Memory B cell (primary cell): ENCODE measurements at regions not wholly inside any gene's neighbourhood (a gene's known extent, or its start where the extent isn't known, plus 50 kb on each side); places are given as distances from the start of the nearest gene placed in this dataset.

Experiments used
- ATAC-seq: fragments of 150-1000 bp; cut with Tn5 transposase; 2 replicates; pipeline ENCODE4 v1.10.0; 2021; ENCODE audit warnings: low read depth, mild to moderate bottlenecking, moderate library complexity
- DNase-seq, 2 donors: peaks; one replicate each; pipeline ENCODE4 v3.0.0; 2022; ENCODE audit warnings: low spot score in 2 of 2
- H3K27ac Mint-ChIP-seq: one replicate; pipeline ENCODE4 v1.8.0; 2022; ENCODE audit warnings: mild to moderate bottlenecking, moderate library complexity, mixed read lengths
- H3K27me3 Mint-ChIP-seq: one replicate; pipeline ENCODE4 v1.8.0; 2022; ENCODE audit warnings: mixed read lengths
- H3K36me3 Mint-ChIP-seq: one replicate; pipeline ENCODE4 v1.8.0; 2022; ENCODE audit warnings: mild to moderate bottlenecking, mixed read lengths
- H3K4me1 Mint-ChIP-seq: one replicate; pipeline ENCODE4 v1.8.0; 2022; ENCODE audit warnings: mixed read lengths
- H3K4me3 Mint-ChIP-seq: one replicate; pipeline ENCODE4 v1.8.0; 2022; ENCODE audit warnings: mild to moderate bottlenecking, moderate library complexity, mixed read lengths
- H3K9me3 Mint-ChIP-seq: one replicate; pipeline ENCODE4 v1.8.0; 2022; ENCODE audit warnings: mixed read lengths

- no peak for DNase-seq
- H3K36me3 Mint-ChIP-seq, result no peaks in the 10 kb centered on the region
- H3K4me1 Mint-ChIP-seq, result no peaks in the 10 kb centered on the region
- H3K4me3 Mint-ChIP-seq, result no peak overlapping the region
- peaks cover 3% of the 10 kb centered on the region for H3K9me3 Mint-ChIP-seq
- H3K27ac Mint-ChIP-seq, result no peak overlapping the region
- no peak for ATAC-seq
- H3K27me3 Mint-ChIP-seq, result no peaks in the 10 kb centered on the region
Measured at GRCh38 chr13:89936256-89936655, 1411.2 kb upstream of the MIR17HG start.

GRCh38 chr13:89937420-89937819, 1410.1 kb upstream of the MIR17HG start:
- Mint-ChIP-seq H3K27ac (no peak overlapping the region), H3K4me1 (no peaks in the 10 kb centered on the region), H3K27me3 (no peaks in the 10 kb centered on the region)

GRCh38 chr13:89940383-89940782, 1407.1 kb upstream of the MIR17HG start:
- ATAC-seq (no peak), DNase-seq (no peak)
- Mint-ChIP-seq H3K9me3 (peaks cover 5% of the 10 kb centered on the region), H3K27me3 (no peaks in the 10 kb centered on the region), H3K4me1 (no peaks in the 10 kb centered on the region), H3K4me3 (no peak overlapping the region), H3K36me3 (no peaks in the 10 kb centered on the region), H3K27ac (no peak overlapping the region)

More at GRCh38 chr13:89937420-89937819, 1410.1 kb upstream of the MIR17HG start:
- Mint-ChIP-seq H3K36me3 (no peaks in the 10 kb centered on the region), H3K4me3 (no peak overlapping the region), H3K9me3 (peaks cover 3% of the 10 kb centered on the region)
- ATAC-seq (no peak), DNase-seq (no peak)

GRCh38 chr13:89943139-89943538, 1404.3 kb upstream of the MIR17HG start:
- Mint-ChIP-seq H3K9me3 (peaks cover 3% of the 10 kb centered on the region), H3K27ac (no peak overlapping the region), H3K27me3 (no peaks in the 10 kb centered on the region), H3K36me3 (no peaks in the 10 kb centered on the region), H3K4me3 (no peak overlapping the region), H3K4me1 (no peaks in the 10 kb centered on the region)
- DNase-seq (no peak), ATAC-seq (no peak)

GRCh38 chr13:89950225-89950624, 1397.3 kb upstream of the MIR17HG start:
- Mint-ChIP-seq H3K9me3 (peaks cover 8% of the 10 kb centered on the region), H3K4me1 (no peaks in the 10 kb centered on the region), H3K4me3 (no peak overlapping the region), H3K27ac (no peak overlapping the region), H3K27me3 (no peaks in the 10 kb centered on the region), H3K36me3 (no peaks in the 10 kb centered on the region)
- DNase-seq (no peak), ATAC-seq (no peak)

GRCh38 chr13:89951341-89951740, 1396.1 kb upstream of the MIR17HG start:
- H3K4me3 Mint-ChIP-seq, result no peak overlapping the region
- H3K27ac Mint-ChIP-seq, result no peak overlapping the region
- ATAC-seq, result no peak
- H3K27me3 Mint-ChIP-seq, result no peaks in the 10 kb centered on the region
- no peaks in the 10 kb centered on the region for H3K4me1 Mint-ChIP-seq
- H3K9me3 Mint-ChIP-seq, result peaks cover 6% of the 10 kb centered on the region
- no peak for DNase-seq
- no peaks in the 10 kb centered on the region for H3K36me3 Mint-ChIP-seq

- DNase-seq (no peak), ATAC-seq (no peak)
- H3K36me3 Mint-ChIP-seq, result no peaks in the 10 kb centered on the region
- no peak overlapping the region for H3K27ac Mint-ChIP-seq
- H3K4me1 Mint-ChIP-seq, result no peaks in the 10 kb centered on the region
- no peak overlapping the region for H3K4me3 Mint-ChIP-seq
- no peaks in the 10 kb centered on the region for H3K27me3 Mint-ChIP-seq
- H3K9me3 Mint-ChIP-seq, result peaks cover 6% of the 10 kb centered on the region
Measured at GRCh38 chr13:89953581-89953980, 1393.9 kb upstream of the MIR17HG start.

GRCh38 chr13:89955773-89956172, 1391.7 kb upstream of the MIR17HG start:
- Mint-ChIP-seq H3K9me3 (peaks cover 6% of the 10 kb centered on the region), H3K27ac (no peak overlapping the region), H3K4me3 (no peak overlapping the region), H3K27me3 (no peaks in the 10 kb centered on the region), H3K4me1 (no peaks in the 10 kb centered on the region), H3K36me3 (no peaks in the 10 kb centered on the region)
- ATAC-seq, result no peak
- DNase-seq, result no peak

- peaks cover 5% of the 10 kb centered on the region for H3K9me3 Mint-ChIP-seq
- H3K4me3 Mint-ChIP-seq, result no peak overlapping the region
- DNase-seq (no peak), ATAC-seq (no peak)
- H3K27ac Mint-ChIP-seq, result no peak overlapping the region
- no peaks in the 10 kb centered on the region for H3K27me3 Mint-ChIP-seq
- no peaks in the 10 kb centered on the region for H3K36me3 Mint-ChIP-seq
- H3K4me1 Mint-ChIP-seq, result no peaks in the 10 kb centered on the region
Measured at GRCh38 chr13:89959074-89959473, 1388.4 kb upstream of the MIR17HG start.

GRCh38 chr13:89965252-89965651, 1382.2 kb upstream of the MIR17HG start:
- Mint-ChIP-seq H3K4me3 (no peak overlapping the region), H3K9me3 (peaks cover 8% of the 10 kb centered on the region), H3K27me3 (no peaks in the 10 kb centered on the region), H3K27ac (no peak overlapping the region), H3K36me3 (no peaks in the 10 kb centered on the region), H3K4me1 (no peaks in the 10 kb centered on the region)
- no peak for ATAC-seq
- DNase-seq, result no peak

- Mint-ChIP-seq H3K9me3 (peaks cover 8% of the 10 kb centered on the region), H3K27me3 (no peaks in the 10 kb centered on the region), H3K27ac (no peak overlapping the region), H3K36me3 (no peaks in the 10 kb centered on the region), H3K4me1 (no peaks in the 10 kb centered on the region), H3K4me3 (no peak overlapping the region)
- no peak for ATAC-seq
- DNase-seq, result no peak
Measured at GRCh38 chr13:89966524-89966923, 1381.0 kb upstream of the MIR17HG start.

GRCh38 chr13:89967701-89968100, 1379.8 kb upstream of the MIR17HG start:
- Mint-ChIP-seq H3K9me3 (peaks cover 8% of the 10 kb centered on the region), H3K4me1 (no peaks in the 10 kb centered on the region), H3K27ac (no peak overlapping the region), H3K36me3 (no peaks in the 10 kb centered on the region), H3K4me3 (no peak overlapping the region), H3K27me3 (no peaks in the 10 kb centered on the region)
- ATAC-seq, result no peak
- no peak for DNase-seq

- H3K27me3 Mint-ChIP-seq, result no peaks in the 10 kb centered on the region
- H3K9me3 Mint-ChIP-seq, result peaks cover 8% of the 10 kb centered on the region
- no peaks in the 10 kb centered on the region for H3K4me1 Mint-ChIP-seq
- H3K27ac Mint-ChIP-seq, result no peak overlapping the region
- H3K36me3 Mint-ChIP-seq, result no peaks in the 10 kb centered on the region
- no peak for DNase-seq
- H3K4me3 Mint-ChIP-seq, result no peak overlapping the region
- ATAC-seq, result no peak
Measured at GRCh38 chr13:89968470-89968869, 1379.0 kb upstream of the MIR17HG start.

- Mint-ChIP-seq H3K27me3 (no peaks in the 10 kb centered on the region), H3K4me3 (no peak overlapping the region), H3K27ac (no peak overlapping the region)
Measured at GRCh38 chr13:89970353-89970709, 1377.2 kb upstream of the MIR17HG start.

GRCh38 chr13:89977203-89977602, 1370.3 kb upstream of the MIR17HG start:
- Mint-ChIP-seq H3K9me3 (no peaks in the 10 kb centered on the region), H3K4me3 (no peak overlapping the region), H3K27me3 (no peaks in the 10 kb centered on the region), H3K4me1 (no peaks in the 10 kb centered on the region), H3K27ac (no peak overlapping the region), H3K36me3 (no peaks in the 10 kb centered on the region)
- DNase-seq, result no peak
- ATAC-seq, result no peak

More at GRCh38 chr13:89970353-89970709, 1377.2 kb upstream of the MIR17HG start:
- Mint-ChIP-seq H3K9me3 (peaks cover 6% of the 10 kb centered on the region), H3K4me1 (no peaks in the 10 kb centered on the region), H3K36me3 (no peaks in the 10 kb centered on the region)
- ATAC-seq (no peak), DNase-seq (no peak)

GRCh38 chr13:89980896-89981295, 1366.6 kb upstream of the MIR17HG start:
- Mint-ChIP-seq H3K4me3 (no peak overlapping the region), H3K36me3 (no peaks in the 10 kb centered on the region), H3K27ac (no peak overlapping the region), H3K9me3 (peaks cover 1% of the 10 kb centered on the region), H3K4me1 (no peaks in the 10 kb centered on the region), H3K27me3 (no peaks in the 10 kb centered on the region)
- DNase-seq (no peak), ATAC-seq (no peak)
